ENCODE measurements at regions not wholly inside any gene's neighbourhood (a gene's known extent, or its start where the extent isn't known, plus 50 kb on each side); places are given as distances from the start of the nearest gene placed in this dataset.

- BruUV-seq (replicated peaks), result no TSS peak
- no CpG with 5 or more reads among the region's 1 CpG for WGBS, 2 experiments (ENCODE audit: extremely low coverage in 2 of 2, insufficient read length in 1 of 2)
Observed at GRCh38 chr7:136198168-136198567, 221.0 kb upstream of the MTPN start.

More at GRCh38 chr7:136198168-136198567, 221.0 kb upstream of the MTPN start:
- ChIA-PET CTCF (interaction anchor here (0.6 kb wide), 3 partner anchors 69 to 1430 kb away, joined by 3 to 5 read pairs (median 3); no protein-coding TSS in a partner anchor), POLR2A (ENCODE audit: unreplicated experiment) (no interaction called here)
- H3K56ac ChIP-seq (ENCODE audit: extremely low read depth, insufficient read depth, low read length), result no peak overlapping the region
- no peak overlapping the region for H3K4ac ChIP-seq (ENCODE audit: low read depth, low read length)
- no peak overlapping the region for H4K5ac ChIP-seq (ENCODE audit: low read depth, low read length)
- H2AFZ ChIP-seq (replicated peaks; ENCODE audit: low read length, poor library complexity), result no peak overlapping the region
- no peak overlapping the region for H2BK15ac ChIP-seq (ENCODE audit: low read depth, low read length)
- no peaks in the 10 kb centered on the region for H3K36me3 ChIP-seq (ENCODE audit: control insufficient read depth, insufficient read depth, low read length)
- H3K79me1 ChIP-seq (ENCODE audit: low read depth in 1 of 2, low read length in 2 of 2), result no peaks in the 10 kb centered on the region
- no peak overlapping the region for H3K14ac ChIP-seq (replicated peaks; ENCODE audit: low read depth, low read length)
- no peak overlapping the region for H2BK20ac ChIP-seq (ENCODE audit: low read depth, low read length)
- DNase-seq, result no peak
- no peak overlapping the region for H3K9ac ChIP-seq (ENCODE audit: low read depth, low read length)
- no peak overlapping the region for H2BK5ac ChIP-seq (ENCODE audit: low read depth, low read length, poor library complexity, severe bottlenecking)
- no peak overlapping the region for H2AK9ac ChIP-seq (replicated peaks; ENCODE audit: low read depth, low read length, poor library complexity)
- no peak overlapping the region for H3K18ac ChIP-seq (ENCODE audit: low read depth, low read length)
- no peak overlapping the region for H4K91ac ChIP-seq (ENCODE audit: insufficient read depth, low read depth, low read length)
- no peak overlapping the region for H3K23ac ChIP-seq (ENCODE audit: low read depth, low read length)
- H4K8ac ChIP-seq (ENCODE audit: low read depth in 2 of 2, low read length in 2 of 2), result no peak overlapping the region
- H2BK120ac ChIP-seq (ENCODE audit: low read depth, low read length), result no peak overlapping the region
- no peak overlapping the region for H3K4me2 ChIP-seq (ENCODE audit: low read depth, low read length)
- H3K9me3 ChIP-seq (ENCODE audit: control insufficient read depth, insufficient read depth, low read length), result no peaks in the 10 kb centered on the region
- no peaks in the 10 kb centered on the region for H4K20me1 ChIP-seq (ENCODE audit: insufficient read depth, low read length)
- no peaks in the 10 kb centered on the region for H3K9me1 ChIP-seq (ENCODE audit: insufficient read depth, low read length)
- H3K4me3 ChIP-seq (ENCODE audit: insufficient read depth, low read depth, low read length), result no peak overlapping the region
- H3K27me3 ChIP-seq (ENCODE audit: control insufficient read depth, insufficient read depth, low read length), result no peaks in the 10 kb centered on the region
- no peak overlapping the region for H3K27ac ChIP-seq (ENCODE audit: insufficient read depth, low read length)
- in situ Hi-C loops (cut with MboI; ENCODE audit: low sequenced_read_pairs) (no loop called here), dilution Hi-C loops (cut with HindIII; ENCODE audit: low sequenced_read_pairs, unreplicated experiment) (no loop called here), intact Hi-C loops (cut with micrococcal nuclease) (no loop called here)
- no peak overlapping the region for H2AK5ac ChIP-seq (ENCODE audit: low read depth, low read length)
- no peaks in the 10 kb centered on the region for H3K4me1 ChIP-seq (ENCODE audit: control insufficient read depth, insufficient read depth, low read length)
- ATAC-seq (ENCODE audit: low read depth), result no peak
- TF ChIP-seq MXI1 (IDR thresholded peaks at IDR 0.05; ENCODE audit: borderline replicate concordance, low read depth, low read length) (no peak), RFX5 (IDR thresholded peaks at IDR 0.05; ENCODE audit: low read depth, low read length) (no peak), CHD1 (IDR thresholded peaks at IDR 0.05; ENCODE audit: low read depth, low read length) (no peak), SMC3 (IDR thresholded peaks at IDR 0.05; ENCODE audit: low read depth, low read length) (no peak), POLR2A (IDR thresholded peaks at IDR 0.05; ENCODE audit: low read depth, low read length) (no peak), CEBPB (IDR thresholded peaks at IDR 0.05; ENCODE audit: low read depth, low read length) (no peak), BHLHE40 (IDR thresholded peaks at IDR 0.05; ENCODE audit: low read depth, low read length) (no peak), MAZ (IDR thresholded peaks at IDR 0.05; ENCODE audit: borderline replicate concordance, low read depth, low read length) (no peak)
- TF ChIP-seq, protein P1, sequence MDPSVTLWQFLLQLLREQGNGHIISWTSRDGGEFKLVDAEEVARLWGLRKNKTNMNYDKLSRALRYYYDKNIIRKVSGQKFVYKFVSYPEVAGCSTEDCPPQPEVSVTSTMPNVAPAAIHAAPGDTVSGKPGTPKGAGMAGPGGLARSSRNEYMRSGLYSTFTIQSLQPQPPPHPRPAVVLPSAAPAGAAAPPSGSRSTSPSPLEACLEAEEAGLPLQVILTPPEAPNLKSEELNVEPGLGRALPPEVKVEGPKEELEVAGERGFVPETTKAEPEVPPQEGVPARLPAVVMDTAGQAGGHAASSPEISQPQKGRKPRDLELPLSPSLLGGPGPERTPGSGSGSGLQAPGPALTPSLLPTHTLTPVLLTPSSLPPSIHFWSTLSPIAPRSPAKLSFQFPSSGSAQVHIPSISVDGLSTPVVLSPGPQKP (IDR thresholded peaks at IDR 0.05; ENCODE audit: borderline replicate concordance, low read depth, low read length), result no peak
